ENCODE measurements at regions not wholly inside any gene's neighbourhood (a gene's known extent, or its start where the extent isn't known, plus 50 kb on each side); places are given as distances from the start of the nearest gene placed in this dataset.

GRCh38 chr2:234865040-234865439 lies 86.8 kb upstream of the SH3BP4 start:
- Histone ChIP-seq H4K5ac (ENCODE audit: insufficient read length, low read depth, low read length) (no peak overlapping the region), H2BK15ac (ENCODE audit: low read length) (no peak overlapping the region), H4K8ac (ENCODE audit: extremely low read depth, insufficient read depth, low read length) (no peak overlapping the region), H4K20me1 (replicated peaks in 1 of 2; ENCODE audit: control insufficient read depth in 1 of 2, insufficient read depth in 2 of 2, low read length in 2 of 2) (no peaks in the 10 kb centered on the region), H3K56ac (replicated peaks; ENCODE audit: insufficient read length, low read depth, low read length) (no peak overlapping the region), H2BK120ac (replicated peaks; ENCODE audit: low read depth, low read length) (no peak overlapping the region), H3K23ac (ENCODE audit: insufficient read length) (no peak overlapping the region), H3K9ac (replicated peaks in 1 of 4; ENCODE audit: extremely low read depth in 1 of 4, low read depth in 3 of 4, low read length in 3 of 4) (no peak overlapping the region), H3K23me2 (ENCODE audit: low read depth, low read length) (no peaks in the 10 kb centered on the region), H2BK12ac (ENCODE audit: low read depth, low read length) (no peak overlapping the region), H2BK20ac (ENCODE audit: low read length) (no peak overlapping the region), H2AK5ac (ENCODE audit: low read depth, low read length) (no peak overlapping the region), H3K4me1 (replicated peaks in 1 of 4; ENCODE audit: control insufficient read depth in 3 of 4, insufficient read depth in 4 of 4, low read length in 3 of 4) (peaks cover 0 to 3% (median 0%) of the 10 kb centered on the region in 4 experiments; a peak in 1 of 7 replicates), H3K27ac (ENCODE audit: low read depth, low read length) (no peak overlapping the region), H3K79me1 (ENCODE audit: low read depth, low read length) (no peaks in the 10 kb centered on the region), H3K9me3 (ENCODE audit: insufficient read depth in 2 of 2, low read depth in 1 of 2, low read length in 1 of 2) (peaks cover 0 to 4% of the 10 kb centered on the region in 2 experiments; a peak in 2 of 4 replicates), H3K14ac (ENCODE audit: insufficient read length) (no peak overlapping the region), H3K4me3 (ENCODE audit: extremely low read depth in 1 of 4, insufficient read depth in 2 of 4, low read depth in 3 of 4, low read length in 4 of 4) (no peak overlapping the region), H3K79me2 (ENCODE audit: control insufficient read depth in 1 of 2, insufficient read depth in 2 of 2, low read length in 2 of 2) (no peaks in the 10 kb centered on the region), H2BK5ac (ENCODE audit: low read depth, low read length) (no peak overlapping the region), H3K18ac (ENCODE audit: extremely low read depth, low read length) (no peak overlapping the region), H3K4me2 (ENCODE audit: insufficient read depth in 1 of 2, low read depth in 2 of 2, low read length in 2 of 2) (no peak overlapping the region), H3K36me3 (ENCODE audit: control insufficient read depth in 2 of 4, insufficient read depth in 4 of 4, low read length in 3 of 4) (no peaks in the 10 kb centered on the region), H3K27me3 (replicated peaks in 1 of 4; ENCODE audit: control insufficient read depth in 3 of 4, extremely low read depth in 1 of 4, insufficient read depth in 3 of 4, low read length in 3 of 4) (no peaks in the 10 kb centered on the region), H2AFZ (ENCODE audit: low read length) (no peak overlapping the region), H3K4ac (replicated peaks; ENCODE audit: insufficient read length, low read depth, low read length) (no peak overlapping the region), H4K91ac (replicated peaks; ENCODE audit: insufficient read length, low read length) (no peak overlapping the region)
- POLR2A ChIA-PET (ENCODE audit: partially characterized antibody) = no interaction called here
- FAIRE-seq (no peak), DNase-seq (ENCODE audit: low read depth in 1 of 2, low spot score in 2 of 2) (no peak)
- TF ChIP-seq POU5F1 (IDR thresholded peaks at IDR 0.05; ENCODE audit: low read depth, low read length) = no peak
- CTCF ChIA-PET (ENCODE audit: partially characterized antibody) = interaction anchor here (0.6 to 1.9 kb wide), 2 partner anchors 16 to 111 kb away, joined by 3 to 7 read pairs; no protein-coding TSS in a partner anchor
- 93% methylated on average over 5 of the region's 5 CpGs; no CpG with 5 or more reads in 1 of the 2 experiments for WGBS, 2 experiments (ENCODE audit: extremely low coverage in 1 of 2, insufficient coverage in 1 of 2, insufficient read length in 1 of 2, insufficient replicate concordance in 2 of 2, low coverage in 1 of 2, low lambda C conversion rate in 2 of 2, missing lambda C conversion rate in 1 of 2)
